Effector CD4-positive, alpha-beta T cell (primary cell): ENCODE measurements at regions not wholly inside any gene's neighbourhood (a gene's known extent, or its start where the extent isn't known, plus 50 kb on each side); places are given as distances from the start of the nearest gene placed in this dataset.
"Not testable (repeated sequence)": the region's sequence is repeated elsewhere in the genome, so short reads cannot be mapped to it uniquely, and the experiment has no call there.

Experiments
- DNase-seq: peaks from one replicate; pipeline ENCODE4 v3.0.0-alpha.2; 2020

DNA sequence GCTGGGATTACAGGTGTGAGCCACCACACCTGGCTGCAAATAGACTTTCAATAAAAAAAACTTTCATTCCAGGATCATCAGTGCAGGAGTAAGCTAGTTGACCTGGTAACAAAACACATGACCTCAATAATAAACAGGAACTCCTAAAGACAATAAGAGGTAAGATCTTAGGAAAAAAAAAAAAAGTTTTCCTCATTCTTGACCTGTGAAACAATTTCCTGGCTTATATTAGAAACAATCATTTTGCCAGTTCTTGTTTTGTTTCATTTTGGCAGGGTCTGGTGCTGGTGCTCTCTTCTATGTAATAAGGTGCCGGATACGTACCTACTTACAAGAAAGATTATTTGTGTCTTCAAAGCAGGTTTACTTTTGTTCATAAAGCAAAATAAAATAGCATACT lies 90.6 kb upstream of the AMN1 start:
- DNase-seq, result no peak

DNA sequence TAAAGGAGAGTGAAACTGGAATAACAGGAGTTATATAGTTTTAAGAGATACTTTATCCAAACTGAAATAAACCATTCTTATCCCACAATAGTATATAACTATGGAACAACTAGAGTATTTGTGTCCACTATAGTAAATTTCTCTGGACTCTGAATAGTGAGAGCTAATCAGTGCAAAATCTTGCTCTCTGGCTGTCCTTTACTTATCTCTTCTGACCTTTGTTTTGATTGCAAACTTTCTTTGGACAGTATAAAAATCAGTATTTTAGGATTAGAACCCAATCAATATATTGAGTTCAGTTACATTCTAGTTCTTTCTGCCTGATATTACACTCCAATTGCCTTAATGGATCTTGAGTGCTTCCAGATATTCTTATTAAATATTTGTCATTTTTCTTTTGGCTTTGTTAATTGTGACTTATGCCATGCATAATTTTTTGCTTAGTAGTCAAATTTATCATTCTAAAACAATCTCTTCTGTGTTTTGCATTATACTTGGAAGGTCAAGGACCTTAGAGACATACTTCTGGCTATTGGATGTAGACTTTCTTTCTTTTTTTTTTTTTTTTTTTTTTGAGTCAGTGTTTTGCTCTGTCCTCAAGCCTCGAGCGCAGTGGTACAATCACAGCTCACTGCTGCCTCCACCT lies 89.9 kb upstream of the AMN1 start:
- DNase-seq, result no peak

DNA sequence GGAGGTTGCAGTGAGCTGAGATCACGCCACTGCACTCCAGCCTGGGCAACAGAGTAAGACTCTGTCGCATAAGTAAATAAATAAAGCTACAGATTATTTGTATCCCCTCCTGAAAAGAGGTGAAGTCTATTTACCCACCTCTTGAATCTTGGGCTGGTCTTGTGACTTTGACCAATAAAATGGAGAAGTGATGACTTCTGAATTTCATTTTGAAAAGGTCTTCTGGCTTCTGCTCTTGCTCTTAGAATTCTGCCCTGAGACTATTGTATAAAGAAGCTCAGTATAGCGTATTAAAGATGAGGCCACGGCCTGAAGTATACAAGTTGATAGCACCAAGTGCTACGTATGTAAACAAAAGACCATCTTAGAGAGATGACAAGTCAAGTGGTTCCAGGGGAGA lies 88.3 kb upstream of the AMN1 start:
- DNase-seq, result no peak

DNA sequence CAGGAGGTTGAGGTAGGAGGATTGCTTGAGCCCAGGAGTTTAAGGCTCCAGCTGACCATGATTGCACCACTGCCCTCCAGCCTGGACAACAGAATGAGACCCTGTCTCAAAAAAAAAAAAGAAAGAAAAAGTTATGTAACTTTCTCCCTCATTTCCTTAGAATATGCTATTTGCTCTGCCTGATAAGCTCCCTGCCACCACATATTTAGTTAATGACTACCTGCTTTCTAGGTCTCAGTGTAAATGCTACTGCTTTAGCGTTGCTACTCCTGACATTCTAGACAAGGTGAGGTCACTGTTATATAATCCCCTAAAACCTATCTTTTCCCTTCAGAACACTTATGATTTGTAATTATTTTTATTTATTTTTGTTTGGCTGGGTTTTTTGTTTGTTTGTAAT lies 86.3 kb upstream of the AMN1 start:
- no peak for DNase-seq

DNA sequence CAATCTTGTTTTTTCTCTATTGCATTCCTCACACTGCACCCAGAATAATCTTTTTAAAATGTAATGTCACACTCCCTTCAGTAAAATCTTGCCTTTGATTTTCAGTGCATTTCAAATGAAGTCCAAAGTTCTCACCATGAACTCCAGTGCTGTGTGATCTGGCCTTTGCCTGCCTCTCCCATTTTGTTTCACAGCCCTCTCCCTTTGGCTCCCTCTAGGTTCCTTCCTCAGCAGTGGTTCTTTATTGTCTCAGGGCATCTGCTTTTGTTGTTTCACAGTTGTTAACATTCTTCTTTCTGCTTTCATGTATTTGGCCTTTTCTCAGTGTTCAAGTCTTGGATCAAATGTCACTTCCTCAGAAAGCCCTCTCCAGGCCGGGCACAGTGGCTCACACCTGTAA lies 84.5 kb upstream of the AMN1 start:
- DNase-seq, result no peak

DNA sequence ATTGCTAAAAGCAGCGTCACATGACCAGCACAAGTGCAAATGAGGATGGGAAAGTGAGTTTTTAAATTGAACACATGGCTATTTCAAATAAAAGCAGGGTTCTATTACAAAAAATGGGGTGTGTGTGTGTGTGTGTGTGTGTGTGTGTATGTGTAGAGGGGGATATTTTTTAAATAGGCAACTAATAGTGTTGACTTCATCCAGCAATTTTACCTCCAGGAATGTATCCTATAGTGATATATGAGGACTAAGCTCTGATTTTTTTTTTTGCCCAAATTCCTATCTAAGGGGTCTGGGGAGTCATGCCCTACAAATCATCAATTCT lies 78.9 kb upstream of the AMN1 start:
- no peak for DNase-seq

DNA sequence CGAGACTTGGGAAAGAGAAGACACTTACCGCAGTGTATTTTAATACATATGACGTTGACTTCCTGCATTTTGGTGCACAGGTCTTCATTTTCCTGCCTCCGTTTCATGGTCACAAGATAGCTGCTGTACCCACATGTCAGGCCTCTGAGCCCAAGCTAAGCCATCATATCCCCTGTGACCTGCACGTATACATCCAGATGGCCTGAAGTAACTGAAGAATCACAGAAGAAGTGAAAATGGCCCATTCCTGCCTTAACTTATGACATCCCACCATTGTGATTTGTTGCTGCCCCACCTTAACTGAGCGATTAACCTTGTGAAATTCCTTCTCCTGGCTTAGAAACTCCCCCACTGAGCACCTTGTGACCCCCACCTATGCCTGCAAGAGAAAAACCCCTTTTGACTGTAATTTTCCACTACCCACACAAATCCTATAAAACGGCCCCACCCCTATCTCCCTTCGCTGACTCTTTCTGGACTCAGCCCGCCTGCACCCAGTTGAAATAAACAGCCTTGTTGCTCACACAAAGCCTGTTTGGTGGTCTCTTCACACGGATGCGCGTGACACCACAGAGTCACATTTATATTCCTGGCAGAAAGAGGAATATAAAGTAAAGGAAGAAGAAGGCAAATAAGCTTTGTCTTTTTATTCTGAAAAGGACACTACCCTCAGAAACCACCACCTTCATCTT lies 78.4 kb upstream of the AMN1 start:
- DNase-seq, result not testable (repeated sequence)

DNA sequence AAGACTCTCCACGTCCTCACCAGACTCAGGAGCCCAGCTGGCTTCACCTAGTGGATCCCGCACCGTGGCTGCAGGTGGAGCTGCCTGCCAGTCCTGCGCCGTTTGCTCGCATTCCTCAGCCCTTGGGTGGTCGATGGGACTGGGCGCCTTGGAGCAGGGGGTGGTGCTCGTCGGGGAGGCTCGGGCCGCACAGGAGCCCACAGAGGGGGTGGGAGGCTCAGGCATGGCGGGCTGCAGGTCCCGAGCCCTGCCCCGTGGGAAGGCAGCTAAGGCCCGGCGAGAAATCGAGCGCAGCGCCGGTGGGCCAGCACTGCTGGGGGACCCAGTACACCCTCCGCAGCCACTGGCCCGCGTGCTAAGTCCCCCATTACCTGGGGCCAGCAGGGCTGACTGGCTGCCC lies 76.9 kb upstream of the AMN1 start:
- not testable (repeated sequence) for DNase-seq

DNA sequence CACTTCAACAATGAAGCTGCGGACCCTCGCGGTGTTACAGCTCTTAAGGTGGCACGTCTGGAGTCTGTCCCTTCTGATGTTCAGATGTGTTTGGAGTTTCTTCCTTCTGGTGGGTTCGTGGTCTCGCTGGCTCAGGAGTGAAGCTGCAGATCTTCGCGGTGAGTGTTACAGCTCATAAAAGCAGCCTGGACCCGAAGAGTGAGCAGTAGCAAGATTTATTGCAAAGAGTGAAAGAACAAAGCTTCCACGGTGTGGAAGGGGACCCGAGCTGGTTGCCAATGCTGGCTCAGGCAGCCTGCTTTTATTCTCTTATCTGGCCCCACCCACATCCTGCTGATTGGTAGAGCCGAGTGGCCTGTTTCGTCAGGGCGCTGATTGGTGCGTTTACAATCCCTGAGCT lies 75.9 kb upstream of the AMN1 start:
- not testable (repeated sequence) for DNase-seq

DNA sequence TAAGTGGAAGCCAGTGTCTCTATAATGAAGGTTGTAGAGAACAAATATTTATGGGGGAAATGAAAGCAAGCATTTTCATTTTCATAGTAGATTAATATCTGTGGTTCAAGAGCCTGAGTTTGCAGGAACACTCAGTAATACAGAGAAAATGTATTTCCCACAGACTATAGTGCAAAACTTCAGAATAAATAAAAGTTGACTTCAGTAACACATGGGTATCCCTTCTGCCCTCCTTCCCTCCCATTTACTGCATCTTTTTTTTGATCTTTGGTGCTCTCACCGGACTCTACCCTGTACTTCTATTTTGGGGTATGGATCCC lies 75.3 kb upstream of the AMN1 start:
- DNase-seq, result no peak

DNA sequence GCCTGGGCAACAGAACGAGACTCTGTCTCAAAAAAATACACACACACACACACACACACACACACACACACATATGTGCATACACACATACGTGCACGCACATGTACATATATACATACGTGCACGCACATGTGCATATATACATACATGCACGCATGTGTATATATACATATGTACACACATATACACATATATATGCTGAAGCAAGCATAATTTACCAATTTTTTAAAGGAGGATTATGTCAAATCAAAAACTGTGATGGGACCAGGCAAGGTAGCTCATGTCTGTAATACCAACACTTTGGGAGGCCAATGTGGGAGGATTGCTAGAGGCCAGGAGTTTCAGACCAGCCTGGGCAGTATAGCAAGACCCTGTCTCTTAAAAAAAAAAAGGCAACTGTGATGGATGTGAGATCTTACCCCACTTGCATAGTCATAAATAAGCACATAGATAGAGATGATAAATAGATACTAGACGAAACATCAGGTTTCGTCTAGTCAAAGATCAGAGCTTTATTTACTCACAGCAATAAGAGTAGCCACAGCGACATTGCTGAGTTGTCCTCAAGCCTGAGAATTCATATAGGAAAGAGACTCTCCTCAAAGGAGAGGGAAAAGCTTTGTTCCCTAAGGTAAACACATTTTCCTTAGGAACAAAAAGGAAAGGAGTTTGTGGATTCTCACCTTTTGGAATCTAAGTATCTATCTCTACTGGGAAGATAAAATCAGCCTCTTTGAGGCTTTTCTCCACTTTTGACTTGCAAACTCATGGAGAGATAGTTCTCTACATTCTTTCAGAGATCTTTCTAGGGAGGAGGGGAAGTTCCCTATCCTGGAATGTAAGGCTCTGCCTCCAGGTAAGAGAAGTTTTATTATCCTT lies 74.7 kb upstream of the AMN1 start:
- no peak for DNase-seq

DNA sequence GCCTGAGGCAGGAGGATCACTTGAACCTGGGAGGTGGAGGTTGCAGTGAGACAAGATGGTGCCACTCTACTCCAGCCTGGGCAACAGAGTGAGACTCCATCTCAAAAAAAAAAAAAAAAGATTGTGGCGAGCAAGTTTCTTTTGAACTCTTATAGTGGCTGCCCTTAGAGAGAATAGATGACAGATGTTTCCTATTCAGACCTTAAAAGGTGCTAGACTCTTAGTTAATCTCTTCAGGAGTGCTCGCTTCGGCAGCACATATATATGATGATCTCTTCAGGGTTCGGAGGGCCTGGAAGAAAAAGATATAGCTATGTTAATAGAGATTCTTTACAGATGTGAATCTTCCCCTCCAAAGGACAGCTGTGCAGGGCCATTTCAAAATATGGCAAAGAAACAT lies 73.1 kb upstream of the AMN1 start:
- DNase-seq, result no peak

DNA sequence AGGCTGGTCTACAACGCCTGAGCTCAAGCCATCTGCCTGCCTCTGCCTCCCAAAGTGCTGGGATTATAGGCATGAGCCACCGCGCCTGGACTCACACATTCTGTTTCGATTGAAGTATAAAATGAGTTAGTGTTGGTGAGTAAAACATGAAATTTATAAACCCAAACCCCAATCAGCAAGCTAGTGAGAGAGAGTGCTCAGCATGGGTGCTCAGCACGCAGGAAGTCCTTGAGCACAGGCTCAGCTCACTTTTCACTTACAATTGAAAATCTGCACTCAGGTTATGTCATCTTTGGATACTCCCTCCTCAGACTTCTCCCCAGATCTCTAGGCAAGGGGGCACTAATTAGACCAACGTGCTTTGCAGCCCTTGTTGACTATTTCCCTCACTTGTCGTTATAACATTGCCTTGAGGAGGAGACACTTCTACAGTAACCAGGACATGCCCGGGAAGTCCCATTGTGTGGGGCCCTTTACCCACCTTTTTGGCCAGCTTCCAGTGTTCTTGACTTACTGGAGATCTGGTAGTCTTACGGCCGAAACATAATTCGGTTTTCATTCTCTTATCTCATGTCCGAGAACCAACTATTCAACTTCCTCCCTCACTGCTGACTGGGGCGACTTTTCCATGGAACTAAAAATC lies 68.5 kb upstream of the AMN1 start:
- no peak for DNase-seq

DNA sequence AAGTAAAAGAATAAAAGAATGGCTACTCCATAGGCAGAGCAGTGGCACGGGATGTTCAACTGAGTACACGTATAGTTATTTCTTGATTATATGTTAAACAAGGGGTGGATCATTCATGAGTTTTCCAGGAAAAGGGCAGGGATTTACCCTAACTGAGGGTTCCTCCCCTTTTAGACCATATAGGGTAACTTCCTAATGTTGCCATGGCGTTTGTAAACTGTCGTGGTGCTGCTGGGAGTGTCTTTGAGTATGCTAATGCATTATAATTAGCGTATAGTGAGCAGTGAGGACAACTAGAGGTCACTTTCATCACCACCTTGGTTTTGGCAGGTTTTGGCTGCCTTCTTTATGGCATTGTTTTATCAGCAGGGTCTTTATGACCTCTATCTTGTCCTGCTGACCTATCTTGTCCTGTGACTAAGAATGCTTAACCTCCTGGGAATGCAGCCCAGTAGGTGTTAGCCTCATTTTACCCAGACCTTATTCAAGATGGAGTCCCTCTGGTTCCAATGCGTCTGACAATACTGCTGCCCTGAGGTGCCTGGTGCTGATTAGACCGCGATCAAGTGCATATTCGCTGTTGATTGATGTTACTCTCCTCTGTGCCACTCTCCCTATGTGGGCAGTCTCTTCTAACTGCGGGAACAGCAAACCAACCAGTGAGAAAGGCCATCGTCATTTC lies 67.6 kb upstream of the AMN1 start:
- no peak for DNase-seq

DNA sequence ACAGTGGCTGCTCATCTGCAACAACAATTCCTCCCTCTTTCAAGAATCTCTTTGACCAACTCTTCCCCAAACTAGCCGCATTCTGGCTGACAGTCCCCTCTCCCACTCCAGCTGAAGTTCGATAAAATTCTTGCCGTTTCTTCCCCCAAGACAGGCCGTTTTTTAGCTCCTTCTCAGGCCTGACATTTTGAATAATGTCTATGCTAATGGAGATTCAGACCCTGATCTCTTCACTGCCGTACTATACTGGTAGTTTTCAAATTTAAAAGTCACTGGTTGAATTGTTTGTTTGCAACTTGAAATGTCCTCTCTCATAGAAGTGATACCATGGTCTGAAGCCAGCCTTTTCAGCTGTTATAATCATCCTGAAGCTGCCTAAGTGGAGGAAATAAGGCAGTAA lies 65.9 kb upstream of the AMN1 start:
- DNase-seq, result no peak

DNA sequence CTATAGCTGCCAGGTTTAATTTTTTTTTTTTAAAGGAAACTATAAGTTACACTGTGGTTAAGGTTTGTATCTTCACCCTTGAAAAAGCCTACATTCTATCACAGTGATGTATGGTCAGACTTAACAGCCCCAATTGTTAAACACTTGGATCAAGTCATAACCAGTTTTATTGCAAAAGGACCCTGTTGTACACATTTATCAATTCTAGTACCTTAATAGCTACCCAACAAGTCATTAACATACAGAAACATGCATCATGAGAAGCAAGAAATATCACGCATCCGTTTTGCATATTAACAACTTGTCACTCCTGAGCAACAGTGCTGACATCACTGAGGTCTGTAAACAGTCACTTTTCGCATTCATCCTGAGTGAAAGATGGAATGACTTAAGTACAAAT lies 62.4 kb upstream of the AMN1 start:
- DNase-seq, result not testable (repeated sequence)

DNA sequence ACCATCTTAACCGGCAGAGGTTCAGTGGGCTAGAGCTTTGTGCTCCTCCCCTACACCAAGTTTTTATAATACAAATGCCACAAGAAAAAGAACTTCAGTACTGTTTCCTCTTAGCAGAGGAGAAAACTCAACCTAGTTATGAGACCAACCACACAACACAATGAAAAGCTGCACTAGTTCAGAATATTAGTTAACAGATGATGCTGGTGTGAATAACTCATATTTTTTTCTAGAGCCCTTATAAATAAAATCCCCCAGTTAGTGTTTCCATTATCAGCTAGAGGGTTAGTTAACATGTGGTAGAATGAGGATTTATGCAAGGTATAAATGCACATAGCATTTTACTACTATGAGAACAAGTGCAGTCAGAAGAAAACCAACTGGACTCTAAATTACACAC lies 61.9 kb upstream of the AMN1 start:
- no peak for DNase-seq

DNA sequence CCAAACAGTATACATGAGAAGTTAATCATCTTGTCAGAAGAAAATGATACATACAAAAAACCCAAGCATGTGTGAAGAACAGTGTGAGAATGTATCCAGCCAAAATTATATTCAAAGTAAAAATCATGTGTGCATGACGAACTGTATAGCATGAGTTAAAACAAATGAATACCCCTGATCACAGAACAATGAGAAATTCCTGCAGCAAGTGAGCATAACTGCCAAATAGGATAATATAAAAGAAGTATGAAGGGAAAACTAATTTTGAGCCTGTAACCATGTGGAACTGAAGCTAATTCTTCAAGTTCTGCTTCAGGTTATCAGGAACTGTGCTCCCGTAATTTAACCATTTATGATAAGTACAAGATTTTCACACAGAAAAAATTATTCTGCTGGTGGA lies 56.5 kb upstream of the AMN1 start:
- no peak for DNase-seq

DNA sequence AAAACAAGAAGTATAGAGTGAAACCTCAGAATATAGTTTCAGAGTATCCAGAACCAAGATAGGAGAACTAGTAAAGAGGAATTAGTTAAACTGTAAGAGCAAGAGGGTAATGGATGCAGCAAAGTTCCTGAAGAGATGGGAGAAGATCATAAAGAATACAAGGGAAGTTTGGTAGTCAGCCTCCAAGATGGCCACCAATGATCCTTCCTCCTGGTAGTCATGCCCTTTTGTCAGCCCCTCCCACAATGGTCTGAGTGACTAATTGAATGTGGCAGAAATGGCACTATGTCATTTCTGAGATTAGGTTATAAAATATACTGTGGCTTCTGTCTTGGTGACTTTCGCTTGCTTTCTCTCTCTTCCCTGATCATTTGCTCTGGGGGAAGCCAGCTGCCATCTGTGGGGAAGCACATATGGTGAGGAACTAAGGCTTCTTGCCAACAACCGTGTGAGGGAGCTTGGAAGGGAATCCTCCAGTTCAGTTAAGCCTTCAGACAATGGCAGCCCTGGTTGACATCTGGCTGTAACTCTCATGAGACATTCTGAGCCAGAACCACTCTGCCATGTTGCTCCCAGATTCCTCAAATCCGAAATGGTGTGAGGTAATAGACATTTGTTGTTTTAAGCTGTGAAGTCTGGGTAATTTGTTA lies 55.3 kb upstream of the AMN1 start:
- DNase-seq, result no peak

DNA sequence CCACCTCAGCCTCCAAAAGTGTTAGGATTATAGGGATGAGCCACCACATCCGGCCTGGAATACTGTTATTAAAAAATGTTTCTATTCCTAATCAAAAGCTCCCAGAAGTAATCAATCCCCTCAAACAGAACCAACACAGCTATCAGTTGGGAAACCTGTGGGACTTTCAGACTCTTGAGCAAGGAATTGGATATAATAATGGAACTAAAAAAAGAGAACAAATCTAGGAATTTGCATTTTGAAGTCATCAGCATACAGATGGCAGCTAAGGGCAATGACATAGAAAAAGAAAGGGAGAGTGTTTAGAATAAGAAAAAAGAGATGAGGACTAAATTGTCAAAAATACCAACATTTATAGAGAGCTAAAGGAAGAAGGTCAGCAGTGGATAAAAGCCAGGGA lies 54.7 kb upstream of the AMN1 start:
- no peak for DNase-seq

DNA sequence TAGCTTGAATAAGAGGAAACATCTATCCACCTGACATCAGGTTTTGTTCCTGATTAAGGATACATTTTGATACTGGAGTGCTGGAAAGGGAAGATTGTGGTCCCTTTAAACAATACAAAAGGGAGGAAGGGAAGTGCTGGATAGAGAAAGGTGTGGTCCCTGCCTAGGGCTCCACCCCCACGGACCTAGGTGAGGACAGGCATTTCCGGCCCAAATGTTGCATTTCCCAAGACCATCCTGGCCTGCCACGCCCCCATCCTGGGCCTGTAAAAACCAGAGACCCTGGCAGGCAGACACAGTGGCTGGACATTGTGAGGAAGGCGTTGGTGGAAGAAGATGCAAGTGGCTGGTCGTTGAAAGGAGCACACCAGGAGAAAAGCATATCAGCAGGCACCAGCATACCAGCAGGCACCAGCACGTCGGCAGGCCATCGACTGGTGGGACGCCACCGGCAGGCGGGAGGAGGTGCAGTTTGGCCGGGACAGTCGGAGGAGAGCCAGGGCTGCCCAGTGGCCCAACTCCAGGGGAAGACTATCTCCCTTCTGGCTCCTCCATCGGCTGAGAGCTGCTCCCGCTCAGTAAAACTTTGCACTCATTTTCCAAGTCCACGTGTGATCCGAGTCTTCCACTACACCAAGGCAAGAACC lies 53.2 kb upstream of the AMN1 start:
- DNase-seq, result no peak

DNA sequence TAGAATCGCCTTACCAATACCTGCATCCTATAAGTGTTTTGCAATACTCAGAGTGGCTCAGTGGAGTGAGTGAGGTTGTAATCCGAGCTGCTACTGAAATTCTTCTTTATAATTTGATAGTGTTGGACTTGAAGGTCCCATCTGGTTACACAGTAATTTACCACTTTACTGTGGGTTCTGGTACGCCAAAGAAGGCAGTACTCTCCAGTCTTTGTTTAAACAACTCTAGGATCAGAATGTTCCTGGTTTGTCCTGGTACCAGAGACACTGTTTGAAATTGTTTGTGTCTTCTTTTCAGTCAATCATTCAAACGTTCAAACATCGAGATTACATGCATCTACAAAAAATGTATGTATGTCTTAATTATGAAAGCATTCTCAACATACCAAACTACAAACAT lies 51.3 kb upstream of the AMN1 start:
- DNase-seq, result no peak
